HEK293 (cell line): ENCODE measurements at regions not wholly inside any gene's neighbourhood (a gene's known extent, or its start where the extent isn't known, plus 50 kb on each side); places are given as distances from the start of the nearest gene placed in this dataset.
"Not testable (repeated sequence)": the region's sequence is repeated elsewhere in the genome, so short reads cannot be mapped to it uniquely, and the experiment has no call there.

Experiments used
- CTCF ChIA-PET: fragments of 350-600 bp; formaldehyde crosslinking; extraction: SDS; loops from one replicate; lab custom pipeline; 2021; ENCODE audit warnings: antibody characterized with exemption; lab: Yijun Ruan, JAX
- POLR2A ChIA-PET: fragments of 300-600 bp; formaldehyde crosslinking; extraction: SDS; loops from one replicate; lab custom pipeline; 2020; ENCODE audit warnings: antibody characterized with exemption, inconsistent platforms; lab: Yijun Ruan, JAX
- H3K27ac ChIP-seq: fragments of 200-500 bp; sonication (Bioruptor generic); 2 replicates; pipeline ENCODE4 v1.5.1; 2014; ENCODE audit warnings: low read depth, low read length, control low read depth, inconsistent platforms; ENCODE audit errors: extremely low read depth
- H3K36me3 ChIP-seq, 2 experiments: fragments of 200-500 bp in 1 of 2; sonication (Bioruptor generic) in 1 of 2; 1 replicate in 1 of 2; 2 replicates in 1 of 2; pipeline ENCODE4 v1.5.1; 2014 to 2017; ENCODE audit warnings: inconsistent platforms in 2 of 2, low read length in 2 of 2; ENCODE audit not compliant: control insufficient read depth in 2 of 2, insufficient read depth in 1 of 2
- H3K4me1 ChIP-seq: fragments of 200-500 bp; sonication (Bioruptor generic); 2 replicates; pipeline ENCODE4 v1.5.1; 2014; ENCODE audit warnings: mild to moderate bottlenecking, low read length, inconsistent platforms; ENCODE audit not compliant: control insufficient read depth, insufficient read depth
- H3K4me3 ChIP-seq: 2 replicates; pipeline ENCODE4 v1.5.1; 2011; ENCODE audit warnings: low read depth, mild to moderate bottlenecking, control low read depth, low read length, moderate library complexity
- H3K9me3 ChIP-seq: fragments of 200-500 bp; sonication (Bioruptor generic); 2 replicates; pipeline ENCODE4 v1.5.1; 2014; ENCODE audit warnings: low read depth, low read length, inconsistent platforms; ENCODE audit not compliant: control insufficient read depth, insufficient read depth
- ZBTB26 ChIP-seq: fragments of 450-650 bp; formaldehyde crosslinking; optimal IDR thresholded peaks from 2 replicates; pipeline ENCODE3; 2016; ENCODE audit warnings: missing biosample characterization, mild to moderate bottlenecking, missing genetic modification characterization
- ZFP3 ChIP-seq: fragments of 450-650 bp; formaldehyde crosslinking; IDR thresholded peaks from 2 replicates; pipeline ENCODE4 v1.5.1; 2016; ENCODE audit warnings: low read depth, missing biosample characterization, missing genetic modification characterization
- ZNF140 ChIP-seq: fragments of 450-650 bp; formaldehyde crosslinking; IDR thresholded peaks from 2 replicates; pipeline ENCODE4 v1.5.1; 2016; ENCODE audit warnings: missing biosample characterization, missing genetic modification characterization
- ZNF202 ChIP-seq: fragments of 450-650 bp; formaldehyde crosslinking; IDR thresholded peaks from 2 replicates; pipeline ENCODE4 v1.5.1; 2016; ENCODE audit warnings: missing biosample characterization, missing genetic modification characterization, borderline replicate concordance
- ZNF266 ChIP-seq: fragments of 450-650 bp; formaldehyde crosslinking; IDR thresholded peaks from 2 replicates; pipeline ENCODE4 v1.5.1; 2016; ENCODE audit warnings: missing biosample characterization, missing genetic modification characterization, low read depth
- ZNF311 ChIP-seq: fragments of 450-650 bp; formaldehyde crosslinking; IDR thresholded peaks from 2 replicates; pipeline ENCODE4 v1.5.1; 2017; ENCODE audit warnings: missing biosample characterization, missing genetic modification characterization, borderline replicate concordance
- ZNF394 ChIP-seq: fragments of 450-650 bp; formaldehyde crosslinking; IDR thresholded peaks from 2 replicates; pipeline ENCODE4 v1.5.1; 2016; ENCODE audit warnings: missing biosample characterization, missing genetic modification characterization, mild to moderate bottlenecking, moderate library complexity, borderline replicate concordance
- ZNF426 ChIP-seq: fragments of 450-650 bp; formaldehyde crosslinking; IDR thresholded peaks from 2 replicates; pipeline ENCODE4 v1.5.1; 2017; ENCODE audit warnings: missing biosample characterization, missing genetic modification characterization, mild to moderate bottlenecking, inconsistent platforms, moderate library complexity
- ZNF510 ChIP-seq: fragments of 450-650 bp; formaldehyde crosslinking; IDR thresholded peaks from 2 replicates; pipeline ENCODE4 v1.5.1; 2018; ENCODE audit warnings: mild to moderate bottlenecking, missing genetic modification characterization, missing biosample characterization; ENCODE audit not compliant: insufficient replicate concordance
- ZNF529 ChIP-seq: fragments of 450-650 bp; formaldehyde crosslinking; IDR thresholded peaks from 2 replicates; pipeline ENCODE4 v1.5.1; 2017; ENCODE audit warnings: missing genetic modification characterization, missing biosample characterization; ENCODE audit not compliant: insufficient replicate concordance
- ZNF544 ChIP-seq: fragments of 450-650 bp; formaldehyde crosslinking; IDR thresholded peaks from 2 replicates; pipeline ENCODE4 v1.5.0; 2017; ENCODE audit warnings: missing biosample characterization, missing genetic modification characterization
- ZNF555 ChIP-seq: fragments of 450-650 bp; formaldehyde crosslinking; conservative IDR thresholded peaks from 2 replicates; pipeline ENCODE4 v1.5.1; 2017; ENCODE audit warnings: missing biosample characterization, mild to moderate bottlenecking, missing genetic modification characterization, inconsistent platforms
- ZNF623 ChIP-seq: fragments of 450-650 bp; formaldehyde crosslinking; IDR thresholded peaks from 2 replicates; pipeline ENCODE4 v1.5.1; 2016; ENCODE audit warnings: missing biosample characterization, missing genetic modification characterization
- ZNF670 ChIP-seq: fragments of 450-650 bp; formaldehyde crosslinking; IDR thresholded peaks from 2 replicates; pipeline ENCODE4 v1.5.1; 2016; ENCODE audit warnings: missing biosample characterization, missing genetic modification characterization, low read depth
- ZNF837 ChIP-seq: fragments of 450-650 bp; formaldehyde crosslinking; IDR thresholded peaks from 2 replicates; pipeline ENCODE4 v1.5.1; 2016; ENCODE audit warnings: missing biosample characterization, missing genetic modification characterization
- ZSCAN16 ChIP-seq: fragments of 450-650 bp; formaldehyde crosslinking; IDR thresholded peaks from 2 replicates; pipeline ENCODE4 v1.5.1; 2016; ENCODE audit warnings: missing biosample characterization, missing genetic modification characterization
- ZSCAN5A ChIP-seq: fragments of 450-650 bp; formaldehyde crosslinking; IDR thresholded peaks from 2 replicates; pipeline ENCODE4 v1.5.1; 2016; ENCODE audit warnings: missing biosample characterization, missing genetic modification characterization
- ZXDB ChIP-seq: fragments of 450-650 bp; formaldehyde crosslinking; IDR thresholded peaks from 2 replicates; pipeline ENCODE4 v1.5.1; 2016; ENCODE audit warnings: missing biosample characterization, missing genetic modification characterization
- TF ChIP-seq, protein P1 (sequence below): IDR thresholded peaks from 2 replicates; pipeline ENCODE4 v1.6.1; 2011; ENCODE audit warnings: mild to moderate bottlenecking, low read depth, low read length, borderline replicate concordance
- TF ChIP-seq, protein P2 (sequence below): fragments of 450-650 bp; formaldehyde crosslinking; IDR thresholded peaks from 2 replicates; pipeline ENCODE4 v1.5.1; 2016; ENCODE audit warnings: missing biosample characterization, missing genetic modification characterization, low read depth
- TF ChIP-seq, protein P3 (sequence below): fragments of 450-650 bp; formaldehyde crosslinking; conservative IDR thresholded peaks from 2 replicates; pipeline ENCODE4 v1.5.1; 2016; ENCODE audit warnings: low read depth, missing biosample characterization, missing genetic modification characterization
- TF ChIP-seq, protein P4 (sequence below): fragments of 450-650 bp; formaldehyde crosslinking; conservative IDR thresholded peaks from 2 replicates; pipeline ENCODE4 v1.5.1; 2016; ENCODE audit warnings: low read depth, missing biosample characterization, missing genetic modification characterization

GRCh38 chrX:95509474-95509873 is 1175.2 kb upstream of the DIAPH2 start (continued):
- TF ChIP-seq ZNF394 (tag by site-specific recombination) (no peak), ZNF670 (tag by site-specific recombination) (no peak), ZBTB26 (tag by site-specific recombination) (no peak), ZNF311 (tag by site-specific recombination) (no peak), ZFP3 (tag by site-specific recombination) (no peak), ZSCAN16 (tag by site-specific recombination) (no peak), ZSCAN5A (no peak), ZNF837 (tag by site-specific recombination) (no peak), ZNF544 (no peak)
- TF ChIP-seq, protein P1, sequence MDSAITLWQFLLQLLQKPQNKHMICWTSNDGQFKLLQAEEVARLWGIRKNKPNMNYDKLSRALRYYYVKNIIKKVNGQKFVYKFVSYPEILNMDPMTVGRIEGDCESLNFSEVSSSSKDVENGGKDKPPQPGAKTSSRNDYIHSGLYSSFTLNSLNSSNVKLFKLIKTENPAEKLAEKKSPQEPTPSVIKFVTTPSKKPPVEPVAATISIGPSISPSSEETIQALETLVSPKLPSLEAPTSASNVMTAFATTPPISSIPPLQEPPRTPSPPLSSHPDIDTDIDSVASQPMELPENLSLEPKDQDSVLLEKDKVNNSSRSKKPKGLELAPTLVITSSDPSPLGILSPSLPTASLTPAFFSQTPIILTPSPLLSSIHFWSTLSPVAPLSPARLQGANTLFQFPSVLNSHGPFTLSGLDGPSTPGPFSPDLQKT = no peak
- TF ChIP-seq, protein P2, sequence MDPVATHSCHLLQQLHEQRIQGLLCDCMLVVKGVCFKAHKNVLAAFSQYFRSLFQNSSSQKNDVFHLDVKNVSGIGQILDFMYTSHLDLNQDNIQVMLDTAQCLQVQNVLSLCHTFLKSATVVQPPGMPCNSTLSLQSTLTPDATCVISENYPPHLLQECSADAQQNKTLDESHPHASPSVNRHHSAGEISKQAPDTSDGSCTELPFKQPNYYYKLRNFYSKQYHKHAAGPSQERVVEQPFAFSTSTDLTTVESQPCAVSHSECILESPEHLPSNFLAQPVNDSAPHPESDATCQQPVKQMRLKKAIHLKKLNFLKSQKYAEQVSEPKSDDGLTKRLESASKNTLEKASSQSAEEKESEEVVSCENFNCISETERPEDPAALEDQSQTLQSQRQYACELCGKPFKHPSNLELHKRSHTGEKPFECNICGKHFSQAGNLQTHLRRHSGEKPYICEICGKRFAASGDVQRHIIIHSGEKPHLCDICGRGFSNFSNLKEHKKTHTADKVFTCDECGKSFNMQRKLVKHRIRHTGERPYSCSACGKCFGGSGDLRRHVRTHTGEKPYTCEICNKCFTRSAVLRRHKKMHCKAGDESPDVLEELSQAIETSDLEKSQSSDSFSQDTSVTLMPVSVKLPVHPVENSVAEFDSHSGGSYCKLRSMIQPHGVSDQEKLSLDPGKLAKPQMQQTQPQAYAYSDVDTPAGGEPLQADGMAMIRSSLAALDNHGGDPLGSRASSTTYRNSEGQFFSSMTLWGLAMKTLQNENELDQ (tag by site-specific recombination) = no peak

DNA sequence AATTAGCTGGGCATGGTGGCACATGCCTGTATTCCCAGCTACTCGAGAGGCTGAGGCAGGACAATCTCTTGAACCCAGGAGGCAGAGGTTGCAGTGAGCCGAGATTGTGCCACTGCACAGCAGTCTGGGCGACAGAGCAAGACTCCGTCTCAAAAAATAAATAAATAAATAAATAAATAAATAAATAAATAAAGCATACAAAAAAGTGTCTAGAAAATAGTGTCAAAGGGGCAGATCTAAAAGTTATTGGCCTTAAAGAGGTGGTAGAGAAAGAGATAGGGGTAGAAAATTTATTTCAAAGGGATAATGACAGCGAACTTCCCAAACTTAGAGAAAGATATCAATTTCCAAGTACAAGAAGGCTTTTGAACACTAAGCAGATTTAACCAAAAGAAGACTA is 1160.6 kb upstream of the DIAPH2 start:
- H3K27ac ChIP-seq, H3K4me1 ChIP-seq, H3K36me3 ChIP-seq, POLR2A ChIA-PET, H3K9me3 ChIP-seq, H3K4me3 ChIP-seq, CTCF ChIA-PET: not testable (repeated sequence)
- TF ChIP-seq ZNF623 (tag by site-specific recombination) (peak; percentile 33; the same call in 1 of the 2 replicates), ZNF426 (peak; percentile 65), ZNF510 (tag by site-specific recombination) (peak; percentile 27), ZNF266 (tag by site-specific recombination) (peak; percentile 47; the same call in 1 of the 2 replicates), ZNF140 (peak; percentile 87), ZXDB (peak; percentile 23; the same call in 1 of the 2 replicates), ZNF529 (tag by site-specific recombination) (peak; percentile 53), ZNF555 (tag by site-specific recombination) (peak; percentile 53), ZNF202 (peak; percentile 62; the same call in 1 of the 2 replicates)
- TF ChIP-seq, protein P3, sequence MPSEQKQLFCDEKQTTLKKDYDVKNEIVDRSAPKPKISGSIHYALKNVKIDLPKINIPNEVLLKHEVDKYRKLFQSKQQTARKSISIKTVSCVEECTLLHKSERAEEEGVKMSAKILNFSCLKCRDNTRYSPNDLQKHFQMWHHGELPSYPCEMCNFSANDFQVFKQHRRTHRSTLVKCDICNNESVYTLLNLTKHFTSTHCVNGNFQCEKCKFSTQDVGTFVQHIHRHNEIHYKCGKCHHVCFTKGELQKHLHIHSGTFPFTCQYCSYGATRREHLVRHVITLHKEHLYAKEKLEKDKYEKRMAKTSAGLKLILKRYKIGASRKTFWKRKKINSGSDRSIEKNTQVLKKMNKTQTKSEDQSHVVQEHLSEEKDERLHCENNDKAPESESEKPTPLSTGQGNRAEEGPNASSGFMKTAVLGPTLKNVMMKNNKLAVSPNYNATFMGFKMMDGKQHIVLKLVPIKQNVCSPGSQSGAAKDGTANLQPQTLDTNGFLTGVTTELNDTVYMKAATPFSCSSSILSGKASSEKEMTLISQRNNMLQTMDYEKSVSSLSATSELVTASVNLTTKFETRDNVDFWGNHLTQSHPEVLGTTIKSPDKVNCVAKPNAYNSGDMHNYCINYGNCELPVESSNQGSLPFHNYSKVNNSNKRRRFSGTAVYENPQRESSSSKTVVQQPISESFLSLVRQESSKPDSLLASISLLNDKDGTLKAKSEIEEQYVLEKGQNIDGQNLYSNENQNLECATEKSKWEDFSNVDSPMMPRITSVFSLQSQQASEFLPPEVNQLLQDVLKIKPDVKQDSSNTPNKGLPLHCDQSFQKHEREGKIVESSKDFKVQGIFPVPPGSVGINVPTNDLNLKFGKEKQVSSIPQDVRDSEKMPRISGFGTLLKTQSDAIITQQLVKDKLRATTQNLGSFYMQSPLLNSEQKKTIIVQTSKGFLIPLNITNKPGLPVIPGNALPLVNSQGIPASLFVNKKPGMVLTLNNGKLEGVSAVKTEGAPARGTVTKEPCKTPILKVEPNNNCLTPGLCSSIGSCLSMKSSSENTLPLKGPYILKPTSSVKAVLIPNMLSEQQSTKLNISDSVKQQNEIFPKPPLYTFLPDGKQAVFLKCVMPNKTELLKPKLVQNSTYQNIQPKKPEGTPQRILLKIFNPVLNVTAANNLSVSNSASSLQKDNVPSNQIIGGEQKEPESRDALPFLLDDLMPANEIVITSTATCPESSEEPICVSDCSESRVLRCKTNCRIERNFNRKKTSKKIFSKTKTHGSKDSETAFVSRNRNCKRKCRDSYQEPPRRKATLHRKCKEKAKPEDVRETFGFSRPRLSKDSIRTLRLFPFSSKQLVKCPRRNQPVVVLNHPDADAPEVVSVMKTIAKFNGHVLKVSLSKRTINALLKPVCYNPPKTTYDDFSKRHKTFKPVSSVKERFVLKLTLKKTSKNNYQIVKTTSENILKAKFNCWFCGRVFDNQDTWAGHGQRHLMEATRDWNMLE (tag by site-specific recombination) = peak; percentile 57; the same call in 1 of the 2 replicates
- TF ChIP-seq, protein P4, sequence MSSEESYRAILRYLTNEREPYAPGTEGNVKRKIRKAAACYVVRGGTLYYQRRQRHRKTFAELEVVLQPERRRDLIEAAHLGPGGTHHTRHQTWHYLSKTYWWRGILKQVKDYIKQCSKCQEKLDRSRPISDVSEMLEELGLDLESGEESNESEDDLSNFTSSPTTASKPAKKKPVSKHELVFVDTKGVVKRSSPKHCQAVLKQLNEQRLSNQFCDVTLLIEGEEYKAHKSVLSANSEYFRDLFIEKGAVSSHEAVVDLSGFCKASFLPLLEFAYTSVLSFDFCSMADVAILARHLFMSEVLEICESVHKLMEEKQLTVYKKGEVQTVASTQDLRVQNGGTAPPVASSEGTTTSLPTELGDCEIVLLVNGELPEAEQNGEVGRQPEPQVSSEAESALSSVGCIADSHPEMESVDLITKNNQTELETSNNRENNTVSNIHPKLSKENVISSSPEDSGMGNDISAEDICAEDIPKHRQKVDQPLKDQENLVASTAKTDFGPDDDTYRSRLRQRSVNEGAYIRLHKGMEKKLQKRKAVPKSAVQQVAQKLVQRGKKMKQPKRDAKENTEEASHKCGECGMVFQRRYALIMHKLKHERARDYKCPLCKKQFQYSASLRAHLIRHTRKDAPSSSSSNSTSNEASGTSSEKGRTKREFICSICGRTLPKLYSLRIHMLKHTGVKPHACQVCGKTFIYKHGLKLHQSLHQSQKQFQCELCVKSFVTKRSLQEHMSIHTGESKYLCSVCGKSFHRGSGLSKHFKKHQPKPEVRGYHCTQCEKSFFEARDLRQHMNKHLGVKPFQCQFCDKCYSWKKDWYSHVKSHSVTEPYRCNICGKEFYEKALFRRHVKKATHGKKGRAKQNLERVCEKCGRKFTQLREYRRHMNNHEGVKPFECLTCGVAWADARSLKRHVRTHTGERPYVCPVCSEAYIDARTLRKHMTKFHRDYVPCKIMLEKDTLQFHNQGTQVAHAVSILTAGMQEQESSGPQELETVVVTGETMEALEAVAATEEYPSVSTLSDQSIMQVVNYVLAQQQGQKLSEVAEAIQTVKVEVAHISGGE (tag by site-specific recombination) = peak; percentile 65
